ENCODE measurements at regions not wholly inside any gene's neighbourhood (a gene's known extent, or its start where the extent isn't known, plus 50 kb on each side); places are given as distances from the start of the nearest gene placed in this dataset.

GRCh38 chr5:124883681-124884080 lies 137.2 kb upstream of the ZNF608 start:
- Histone ChIP-seq H3K79me2 (ENCODE audit: insufficient read depth, low read depth, low read length) (no peaks in the 10 kb centered on the region), H3K4me2 (ENCODE audit: low read length) (no peak overlapping the region), H3K9me3 (ENCODE audit: low read length) (no peaks in the 10 kb centered on the region), H2AFZ (ENCODE audit: low read length) (no peak overlapping the region), H3K36me3 (ENCODE audit: insufficient read depth, low read length) (no peaks in the 10 kb centered on the region), H3K4me1 (ENCODE audit: insufficient read depth, low read length, poor library complexity, severe bottlenecking) (peaks cover 10% of the 10 kb centered on the region), H3K27ac (ENCODE audit: low read depth, low read length, poor library complexity, severe bottlenecking) (no peak overlapping the region), H3K9me2 (ENCODE audit: insufficient read depth, low read length) (no peaks in the 10 kb centered on the region), H3K4me3 (ENCODE audit: low read depth, low read length, poor library complexity, severe bottlenecking) (no peak overlapping the region), H4K20me1 (ENCODE audit: insufficient read depth, low read length) (no peaks in the 10 kb centered on the region)
- ChIA-PET CTCF (ENCODE audit: unreplicated experiment) (no interaction called here), POLR2A (interaction anchor here (0.5 kb wide), 1 partner anchor 33 kb away, joined by 3 read pairs; no protein-coding TSS in a partner anchor)
- TF ChIP-seq CTCF (conservative IDR thresholded peaks at IDR 0.05; ENCODE audit: low read length) (no peak), EZH2phosphoT487 (IDR thresholded peaks at IDR 0.05; ENCODE audit: borderline replicate concordance, low read depth, low read length) (no peak)
- no peak for DNase-seq (ENCODE audit: low spot score)
- intact Hi-C loops (cut with micrococcal nuclease; ENCODE audit: unreplicated experiment), result no loop called here
- no TSS peak for BruUV-seq (replicated peaks)

GRCh38 chr5:124884114-124884513 lies 137.7 kb upstream of the ZNF608 start:
- peaks cover 15% of the 10 kb centered on the region for H3K4me1 ChIP-seq (ENCODE audit: insufficient read depth, low read length, poor library complexity, severe bottlenecking)
- intact Hi-C loops (cut with micrococcal nuclease; ENCODE audit: unreplicated experiment), result no loop called here
- CTCF ChIA-PET (ENCODE audit: unreplicated experiment), result no interaction called here

More at GRCh38 chr5:124884114-124884513, 137.7 kb upstream of the ZNF608 start:
- Histone ChIP-seq H3K4me2 (ENCODE audit: low read length) (no peak overlapping the region), H3K9me2 (ENCODE audit: insufficient read depth, low read length) (no peaks in the 10 kb centered on the region), H3K79me2 (ENCODE audit: insufficient read depth, low read depth, low read length) (no peaks in the 10 kb centered on the region), H3K27ac (ENCODE audit: low read depth, low read length, poor library complexity, severe bottlenecking) (no peak overlapping the region), H3K36me3 (ENCODE audit: insufficient read depth, low read length) (no peaks in the 10 kb centered on the region), H2AFZ (ENCODE audit: low read length) (no peak overlapping the region), H3K9me3 (ENCODE audit: low read length) (no peaks in the 10 kb centered on the region), H3K4me3 (ENCODE audit: low read depth, low read length, poor library complexity, severe bottlenecking) (no peak overlapping the region), H4K20me1 (ENCODE audit: insufficient read depth, low read length) (no peaks in the 10 kb centered on the region)
- no TSS peak for BruUV-seq (replicated peaks)
- no peak for DNase-seq (ENCODE audit: low spot score)
- POLR2A ChIA-PET, result interaction anchor here (0.5 kb wide), 1 partner anchor 32 kb away, joined by 3 read pairs; no protein-coding TSS in a partner anchor
- TF ChIP-seq CTCF (conservative IDR thresholded peaks at IDR 0.05; ENCODE audit: low read length) (no peak), EZH2phosphoT487 (IDR thresholded peaks at IDR 0.05; ENCODE audit: borderline replicate concordance, low read depth, low read length) (no peak)
